ENCODE measurements at regions not wholly inside any gene's neighbourhood (a gene's known extent, or its start where the extent isn't known, plus 50 kb on each side); places are given as distances from the start of the nearest gene placed in this dataset.

DNA sequence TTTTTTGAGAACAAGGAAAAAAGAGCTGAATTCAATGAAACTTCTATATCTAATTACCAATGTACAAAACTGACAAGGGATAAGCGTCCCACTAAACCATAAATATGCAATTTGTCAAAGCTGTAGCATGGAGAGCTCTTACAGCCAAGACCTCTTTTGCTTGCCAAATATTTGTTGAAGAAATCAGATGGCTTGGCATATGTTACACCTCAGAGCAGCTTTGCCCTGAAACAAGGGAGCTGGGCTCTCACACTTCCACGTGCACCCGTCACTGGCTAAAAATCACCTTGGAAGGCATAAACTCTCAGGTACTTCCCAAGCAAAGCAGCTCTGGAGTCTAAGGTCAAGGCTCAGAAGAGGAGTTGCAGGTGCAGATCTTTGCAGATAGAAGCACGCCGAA lies 324.7 kb upstream of the SLCO3A1 start:
- TF ChIP-seq MAFK (conservative IDR thresholded peaks at IDR 0.05 in 1 of 2, IDR thresholded peaks at IDR 0.05 in 1 of 2; ENCODE audit: low read length in 2 of 2), result no peak
- TF ChIP-seq, protein P1, sequence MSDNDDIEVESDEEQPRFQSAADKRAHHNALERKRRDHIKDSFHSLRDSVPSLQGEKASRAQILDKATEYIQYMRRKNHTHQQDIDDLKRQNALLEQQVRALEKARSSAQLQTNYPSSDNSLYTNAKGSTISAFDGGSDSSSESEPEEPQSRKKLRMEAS (IDR thresholded peaks at IDR 0.05), result no peak

All from HepG2 (cell line).